ENCODE measurements at regions not wholly inside any gene's neighbourhood (a gene's known extent, or its start where the extent isn't known, plus 50 kb on each side); places are given as distances from the start of the nearest gene placed in this dataset.

DNA sequence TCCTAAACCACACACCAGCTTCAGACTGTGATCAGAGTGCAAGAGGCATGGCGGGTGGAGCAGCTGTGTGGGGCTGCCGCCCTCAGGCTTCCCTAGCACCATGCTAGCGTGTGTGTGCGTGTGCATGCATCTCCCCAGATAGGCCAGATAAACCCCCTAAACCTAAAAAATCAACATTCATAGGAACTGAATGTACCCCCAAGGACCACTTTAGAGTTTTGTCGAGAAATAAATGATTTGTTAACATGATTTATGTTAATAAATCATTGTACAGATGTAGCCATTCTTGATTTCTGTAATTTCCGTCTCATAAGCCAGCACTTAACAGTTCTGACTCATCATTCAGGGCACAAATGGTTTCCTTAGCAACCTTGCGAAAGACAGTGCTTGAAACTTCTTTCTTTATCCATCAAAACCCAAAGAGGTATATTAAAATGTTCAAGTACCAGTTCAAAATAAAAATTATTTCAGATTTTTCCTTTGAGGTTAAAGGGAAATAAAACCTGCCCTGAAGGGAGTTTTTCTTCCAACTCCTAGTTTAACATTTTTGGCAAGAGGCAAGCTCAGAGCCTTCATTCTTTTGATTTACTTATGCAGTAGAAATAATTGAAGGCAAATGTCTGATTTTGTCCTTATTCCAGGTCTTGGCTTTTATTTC lies 206.2 kb upstream of the RGS6 start:
- peak overlapping the region; percentile 3 for H3K4me3 ChIP-seq (ENCODE audit: low read length)
- no peaks in the 10 kb centered on the region for H3K9me2 ChIP-seq (ENCODE audit: insufficient read depth, low read length)
- H4K20me1 ChIP-seq (ENCODE audit: insufficient read depth), result no peaks in the 10 kb centered on the region
- no peak overlapping the region for H3K4me2 ChIP-seq (ENCODE audit: low read length)
- no peak for TF ChIP-seq TAF1 (IDR thresholded peaks at IDR 0.05; ENCODE audit: low read depth)
- TF ChIP-seq SMC3 (conservative IDR thresholded peaks at IDR 0.05; ENCODE audit: poor library complexity), result no peak
- TF ChIP-seq MXI1 (conservative IDR thresholded peaks at IDR 0.05; ENCODE audit: poor library complexity, severe bottlenecking), result no peak
- TF ChIP-seq, protein P1, sequence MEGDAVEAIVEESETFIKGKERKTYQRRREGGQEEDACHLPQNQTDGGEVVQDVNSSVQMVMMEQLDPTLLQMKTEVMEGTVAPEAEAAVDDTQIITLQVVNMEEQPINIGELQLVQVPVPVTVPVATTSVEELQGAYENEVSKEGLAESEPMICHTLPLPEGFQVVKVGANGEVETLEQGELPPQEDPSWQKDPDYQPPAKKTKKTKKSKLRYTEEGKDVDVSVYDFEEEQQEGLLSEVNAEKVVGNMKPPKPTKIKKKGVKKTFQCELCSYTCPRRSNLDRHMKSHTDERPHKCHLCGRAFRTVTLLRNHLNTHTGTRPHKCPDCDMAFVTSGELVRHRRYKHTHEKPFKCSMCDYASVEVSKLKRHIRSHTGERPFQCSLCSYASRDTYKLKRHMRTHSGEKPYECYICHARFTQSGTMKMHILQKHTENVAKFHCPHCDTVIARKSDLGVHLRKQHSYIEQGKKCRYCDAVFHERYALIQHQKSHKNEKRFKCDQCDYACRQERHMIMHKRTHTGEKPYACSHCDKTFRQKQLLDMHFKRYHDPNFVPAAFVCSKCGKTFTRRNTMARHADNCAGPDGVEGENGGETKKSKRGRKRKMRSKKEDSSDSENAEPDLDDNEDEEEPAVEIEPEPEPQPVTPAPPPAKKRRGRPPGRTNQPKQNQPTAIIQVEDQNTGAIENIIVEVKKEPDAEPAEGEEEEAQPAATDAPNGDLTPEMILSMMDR (IDR thresholded peaks at IDR 0.05; ENCODE audit: poor library complexity, severe bottlenecking), result no peak
- no peak for TF ChIP-seq EZH2 (IDR thresholded peaks at IDR 0.05; ENCODE audit: borderline replicate concordance, insufficient read depth, low read length, poor library complexity, severe bottlenecking)
- TF ChIP-seq, protein P2, sequence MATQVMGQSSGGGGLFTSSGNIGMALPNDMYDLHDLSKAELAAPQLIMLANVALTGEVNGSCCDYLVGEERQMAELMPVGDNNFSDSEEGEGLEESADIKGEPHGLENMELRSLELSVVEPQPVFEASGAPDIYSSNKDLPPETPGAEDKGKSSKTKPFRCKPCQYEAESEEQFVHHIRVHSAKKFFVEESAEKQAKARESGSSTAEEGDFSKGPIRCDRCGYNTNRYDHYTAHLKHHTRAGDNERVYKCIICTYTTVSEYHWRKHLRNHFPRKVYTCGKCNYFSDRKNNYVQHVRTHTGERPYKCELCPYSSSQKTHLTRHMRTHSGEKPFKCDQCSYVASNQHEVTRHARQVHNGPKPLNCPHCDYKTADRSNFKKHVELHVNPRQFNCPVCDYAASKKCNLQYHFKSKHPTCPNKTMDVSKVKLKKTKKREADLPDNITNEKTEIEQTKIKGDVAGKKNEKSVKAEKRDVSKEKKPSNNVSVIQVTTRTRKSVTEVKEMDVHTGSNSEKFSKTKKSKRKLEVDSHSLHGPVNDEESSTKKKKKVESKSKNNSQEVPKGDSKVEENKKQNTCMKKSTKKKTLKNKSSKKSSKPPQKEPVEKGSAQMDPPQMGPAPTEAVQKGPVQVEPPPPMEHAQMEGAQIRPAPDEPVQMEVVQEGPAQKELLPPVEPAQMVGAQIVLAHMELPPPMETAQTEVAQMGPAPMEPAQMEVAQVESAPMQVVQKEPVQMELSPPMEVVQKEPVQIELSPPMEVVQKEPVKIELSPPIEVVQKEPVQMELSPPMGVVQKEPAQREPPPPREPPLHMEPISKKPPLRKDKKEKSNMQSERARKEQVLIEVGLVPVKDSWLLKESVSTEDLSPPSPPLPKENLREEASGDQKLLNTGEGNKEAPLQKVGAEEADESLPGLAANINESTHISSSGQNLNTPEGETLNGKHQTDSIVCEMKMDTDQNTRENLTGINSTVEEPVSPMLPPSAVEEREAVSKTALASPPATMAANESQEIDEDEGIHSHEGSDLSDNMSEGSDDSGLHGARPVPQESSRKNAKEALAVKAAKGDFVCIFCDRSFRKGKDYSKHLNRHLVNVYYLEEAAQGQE (IDR thresholded peaks at IDR 0.05; ENCODE audit: borderline replicate concordance), result no peak
- TF ChIP-seq EP300 (conservative IDR thresholded peaks at IDR 0.05; ENCODE audit: poor library complexity, severe bottlenecking), result no peak
- no peak for TF ChIP-seq POLR2AphosphoS5 (IDR thresholded peaks at IDR 0.05)
- no peak for TF ChIP-seq RAD21 (conservative IDR thresholded peaks at IDR 0.05)
- no peak overlapping the region for H2AFZ ChIP-seq (ENCODE audit: low read depth, low read length)
- H3K27me3 ChIP-seq (ENCODE audit: insufficient read depth, low read depth, low read length), result no peaks in the 10 kb centered on the region
- no peaks in the 10 kb centered on the region for H3F3A ChIP-seq (ENCODE audit: insufficient read depth, low read length, poor library complexity, severe bottlenecking)
- H3K36me3 ChIP-seq (ENCODE audit: insufficient read depth, low read length), result peaks cover 6% of the 10 kb centered on the region
- H3K79me2 ChIP-seq (replicated peaks; ENCODE audit: insufficient read depth, low read length), result no peaks in the 10 kb centered on the region
- H3K9ac ChIP-seq (ENCODE audit: low read length), result no peak overlapping the region
- no peaks in the 10 kb centered on the region for H3K9me3 ChIP-seq (ENCODE audit: low read length)
- peak overlapping the region; percentile 15 for H3K27ac ChIP-seq (ENCODE audit: low read length)

DNA sequence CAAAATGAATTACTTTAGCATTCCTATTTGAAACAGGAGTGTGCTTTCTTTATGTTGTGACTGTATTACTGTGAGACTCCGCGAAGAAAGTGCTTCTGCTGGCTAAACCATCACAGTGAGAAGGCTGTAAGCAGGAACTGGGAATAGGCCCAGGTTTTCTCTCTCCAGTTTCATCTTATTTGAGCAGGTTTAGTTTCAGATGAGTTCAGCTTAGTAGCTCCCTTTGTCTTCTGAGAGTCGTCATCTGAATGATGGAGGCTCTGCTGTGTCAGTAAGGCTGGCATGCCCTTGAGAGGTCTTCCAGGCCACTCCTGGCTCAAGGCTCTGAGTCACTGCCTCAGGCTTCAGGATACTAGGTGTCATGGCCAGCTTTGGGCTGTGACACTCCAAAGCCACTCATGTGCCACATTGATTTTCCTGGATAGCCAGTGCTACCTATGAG lies 205.6 kb upstream of the RGS6 start:
- peak overlapping the region; percentile 3 for H3K27ac ChIP-seq (ENCODE audit: low read length)

More for the DNA sequence above, 205.6 kb upstream of the RGS6 start:
- Histone ChIP-seq H3K9me3 (ENCODE audit: low read length) (no peaks in the 10 kb centered on the region), H3K4me2 (ENCODE audit: low read length) (no peak overlapping the region), H2AFZ (ENCODE audit: low read depth, low read length) (no peak overlapping the region), H3K36me3 (ENCODE audit: insufficient read depth, low read length) (peaks cover 6% of the 10 kb centered on the region), H3F3A (ENCODE audit: insufficient read depth, low read length, poor library complexity, severe bottlenecking) (no peaks in the 10 kb centered on the region), H3K9me2 (ENCODE audit: insufficient read depth, low read length) (no peaks in the 10 kb centered on the region), H3K9ac (ENCODE audit: low read length) (no peak overlapping the region), H4K20me1 (ENCODE audit: insufficient read depth) (no peaks in the 10 kb centered on the region), H3K27me3 (ENCODE audit: insufficient read depth, low read depth, low read length) (no peaks in the 10 kb centered on the region), H3K4me3 (ENCODE audit: low read length) (no peak overlapping the region), H3K79me2 (replicated peaks; ENCODE audit: insufficient read depth, low read length) (no peaks in the 10 kb centered on the region)
- no peak for TF ChIP-seq EZH2 (IDR thresholded peaks at IDR 0.05; ENCODE audit: borderline replicate concordance, insufficient read depth, low read length, poor library complexity, severe bottlenecking)
- TF ChIP-seq MXI1 (conservative IDR thresholded peaks at IDR 0.05; ENCODE audit: poor library complexity, severe bottlenecking), result no peak
- TF ChIP-seq, protein P1 (IDR thresholded peaks at IDR 0.05; ENCODE audit: poor library complexity, severe bottlenecking), result no peak
- TF ChIP-seq, protein P2 (IDR thresholded peaks at IDR 0.05; ENCODE audit: borderline replicate concordance), result no peak
